Chondrocyte (in vitro differentiated cells): ENCODE measurements at regions not wholly inside any gene's neighbourhood (a gene's known extent, or its start where the extent isn't known, plus 50 kb on each side); places are given as distances from the start of the nearest gene placed in this dataset.

Experiments used
- DNase-seq: peaks from one replicate; pipeline ENCODE4 v3.0.0; 2021; ENCODE audit warnings: mixed read lengths, low spot score
- H3K27ac Mint-ChIP-seq: one replicate; pipeline ENCODE4 v1.8.0; 2021; ENCODE audit warnings: mild to moderate bottlenecking, moderate library complexity, mixed read lengths; ENCODE audit not compliant: unreplicated experiment
- H3K27me3 Mint-ChIP-seq: 2 replicates; pipeline ENCODE4 v1.8.0; 2021; ENCODE audit warnings: low read depth, mixed read lengths
- H3K36me3 Mint-ChIP-seq: 2 replicates; pipeline ENCODE4 v1.8.0; 2021; ENCODE audit warnings: low read depth, mixed read lengths
- H3K4me1 Mint-ChIP-seq: 2 replicates; pipeline ENCODE4 v1.8.0; 2021; ENCODE audit warnings: low read depth, mild to moderate bottlenecking, mixed read lengths
- H3K4me3 Mint-ChIP-seq: one replicate; pipeline ENCODE4 v1.8.0; 2021; ENCODE audit warnings: mild to moderate bottlenecking, moderate library complexity, mixed read lengths; ENCODE audit not compliant: unreplicated experiment
- H3K9me3 Mint-ChIP-seq: 2 replicates; pipeline ENCODE4 v1.8.0; 2021; ENCODE audit warnings: low read depth, mixed read lengths
- TF ChIP-seq, protein P1 (sequence below): fragments of 200-600 bp; sonication (generic); IDR thresholded peaks from 2 replicates; pipeline ENCODE4 v1.5.0; 2021; ENCODE audit warnings: antibody characterized with exemption, mild to moderate bottlenecking, moderate library complexity

DNA sequence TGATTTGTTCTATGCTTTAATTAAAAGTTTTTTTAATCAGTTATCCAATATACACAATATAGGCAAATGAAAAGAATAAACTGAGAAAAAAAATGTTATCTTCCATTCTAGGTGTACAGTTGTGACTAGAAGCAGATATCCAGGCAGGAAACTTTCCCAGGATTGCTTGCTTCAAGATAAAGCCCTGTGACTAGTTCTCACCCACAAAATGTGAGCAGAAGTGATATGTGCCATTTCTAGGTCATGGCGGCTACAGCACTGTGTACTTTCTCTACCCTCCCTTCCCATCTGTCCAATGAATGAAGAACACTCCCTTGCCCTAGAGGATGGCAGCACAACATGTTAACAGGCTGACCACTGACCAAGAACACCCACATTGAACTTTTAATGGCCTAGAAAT, 110.5 kb upstream of the STT3B start:
- Mint-ChIP-seq H3K4me1 (peaks cover 3% of the 10 kb centered on the region), H3K9me3 (peaks cover 20% of the 10 kb centered on the region), H3K36me3 (no peaks in the 10 kb centered on the region), H3K27ac (no peak overlapping the region), H3K4me3 (no peak overlapping the region), H3K27me3 (peaks cover 1% of the 10 kb centered on the region)
- no peak for DNase-seq
- TF ChIP-seq, protein P1, sequence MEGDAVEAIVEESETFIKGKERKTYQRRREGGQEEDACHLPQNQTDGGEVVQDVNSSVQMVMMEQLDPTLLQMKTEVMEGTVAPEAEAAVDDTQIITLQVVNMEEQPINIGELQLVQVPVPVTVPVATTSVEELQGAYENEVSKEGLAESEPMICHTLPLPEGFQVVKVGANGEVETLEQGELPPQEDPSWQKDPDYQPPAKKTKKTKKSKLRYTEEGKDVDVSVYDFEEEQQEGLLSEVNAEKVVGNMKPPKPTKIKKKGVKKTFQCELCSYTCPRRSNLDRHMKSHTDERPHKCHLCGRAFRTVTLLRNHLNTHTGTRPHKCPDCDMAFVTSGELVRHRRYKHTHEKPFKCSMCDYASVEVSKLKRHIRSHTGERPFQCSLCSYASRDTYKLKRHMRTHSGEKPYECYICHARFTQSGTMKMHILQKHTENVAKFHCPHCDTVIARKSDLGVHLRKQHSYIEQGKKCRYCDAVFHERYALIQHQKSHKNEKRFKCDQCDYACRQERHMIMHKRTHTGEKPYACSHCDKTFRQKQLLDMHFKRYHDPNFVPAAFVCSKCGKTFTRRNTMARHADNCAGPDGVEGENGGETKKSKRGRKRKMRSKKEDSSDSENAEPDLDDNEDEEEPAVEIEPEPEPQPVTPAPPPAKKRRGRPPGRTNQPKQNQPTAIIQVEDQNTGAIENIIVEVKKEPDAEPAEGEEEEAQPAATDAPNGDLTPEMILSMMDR = no peak

GRCh38 chr3:31423482-31423881, 109.2 kb upstream of the STT3B start:
- DNase-seq = no peak
- Mint-ChIP-seq H3K4me3 (no peak overlapping the region), H3K27me3 (peaks cover 1% of the 10 kb centered on the region), H3K9me3 (peaks cover 23% of the 10 kb centered on the region), H3K4me1 (peaks cover 3% of the 10 kb centered on the region), H3K36me3 (no peaks in the 10 kb centered on the region), H3K27ac (no peak overlapping the region)
- TF ChIP-seq, protein P1 = no peak

GRCh38 chr3:31425401-31425800, 107.3 kb upstream of the STT3B start:
- TF ChIP-seq, protein P1 = no peak
- Mint-ChIP-seq H3K27me3 (peaks cover 1% of the 10 kb centered on the region), H3K9me3 (peaks cover 26% of the 10 kb centered on the region), H3K4me1 (peaks cover 3% of the 10 kb centered on the region), H3K4me3 (no peak overlapping the region), H3K36me3 (no peaks in the 10 kb centered on the region), H3K27ac (no peak overlapping the region)
- no peak for DNase-seq

DNA sequence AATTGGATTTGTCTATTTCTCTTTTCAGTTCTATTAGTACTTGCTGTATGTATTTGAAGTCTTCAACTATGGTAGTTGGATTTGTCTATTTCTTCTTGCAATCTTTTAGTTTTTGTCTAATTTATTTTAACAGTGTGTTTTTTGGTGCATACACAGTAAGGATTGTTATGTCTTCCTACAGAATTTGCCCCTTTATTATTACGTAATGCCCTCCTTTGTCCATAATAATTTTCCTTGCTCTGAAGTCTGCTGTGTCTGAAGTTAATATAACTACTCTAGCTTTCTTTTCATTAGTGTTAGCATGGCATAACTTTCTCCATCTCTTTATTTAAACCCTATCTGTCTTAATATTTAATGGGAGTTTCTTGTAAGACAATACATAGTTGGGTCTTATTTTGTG, 105.1 kb upstream of the STT3B start:
- no peak overlapping the region for H3K4me3 Mint-ChIP-seq
- no peak for DNase-seq
- TF ChIP-seq, protein P1 = no peak
- peaks cover 26% of the 10 kb centered on the region for H3K9me3 Mint-ChIP-seq
- H3K27me3 Mint-ChIP-seq = no peaks in the 10 kb centered on the region
- no peaks in the 10 kb centered on the region for H3K36me3 Mint-ChIP-seq
- H3K27ac Mint-ChIP-seq = no peak overlapping the region
- H3K4me1 Mint-ChIP-seq = peaks cover 3% of the 10 kb centered on the region

DNA sequence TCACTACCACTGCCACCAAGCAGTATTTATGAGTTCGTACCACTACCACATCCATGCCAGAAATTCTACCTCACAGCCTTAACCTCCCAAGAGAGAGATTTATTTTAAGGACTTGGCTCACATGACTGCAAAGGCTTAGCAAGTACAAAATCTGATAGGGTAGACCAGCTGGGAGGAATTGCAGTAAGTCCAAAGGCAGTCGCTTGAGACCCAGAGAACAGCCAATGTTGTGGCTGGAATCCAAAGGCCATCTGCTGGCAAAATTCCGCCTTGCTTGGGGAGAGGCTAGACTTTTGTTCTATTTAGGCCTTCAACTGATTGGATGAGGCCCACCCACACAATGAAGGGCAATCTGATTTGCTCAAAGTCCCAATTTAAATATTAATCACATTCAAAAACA, 101.4 kb upstream of the STT3B start:
- no peaks in the 10 kb centered on the region for H3K36me3 Mint-ChIP-seq
- peaks cover 12% of the 10 kb centered on the region for H3K9me3 Mint-ChIP-seq
- no peaks in the 10 kb centered on the region for H3K27me3 Mint-ChIP-seq
- H3K4me3 Mint-ChIP-seq = no peak overlapping the region
- TF ChIP-seq, protein P1 = no peak
- peaks cover 11% of the 10 kb centered on the region for H3K4me1 Mint-ChIP-seq
- no peak for DNase-seq
- H3K27ac Mint-ChIP-seq = no peak overlapping the region
